B cell (primary cell): ENCODE measurements at regions not wholly inside any gene's neighbourhood (a gene's known extent, or its start where the extent isn't known, plus 50 kb on each side); places are given as distances from the start of the nearest gene placed in this dataset.

Experiments used
- EZH2 ChIP-seq: IDR thresholded peaks from 2 replicates; pipeline ENCODE4 v1.6.1; 2012; ENCODE audit warnings: borderline replicate concordance, low read depth, mild to moderate bottlenecking, moderate library complexity, low read length; ENCODE audit not compliant: insufficient read depth, poor library complexity, severe bottlenecking
- TF ChIP-seq, protein P1 (sequence below): fragments of 200-600 bp; IDR thresholded peaks from one replicate; pipeline ENCODE4 v1.8.0; 2022; ENCODE audit warnings: antibody characterized with exemption, mild to moderate bottlenecking

GRCh38 chr16:72568502-72568901, 396.5 kb upstream of the PMFBP1 start:
- TF ChIP-seq, protein P1, sequence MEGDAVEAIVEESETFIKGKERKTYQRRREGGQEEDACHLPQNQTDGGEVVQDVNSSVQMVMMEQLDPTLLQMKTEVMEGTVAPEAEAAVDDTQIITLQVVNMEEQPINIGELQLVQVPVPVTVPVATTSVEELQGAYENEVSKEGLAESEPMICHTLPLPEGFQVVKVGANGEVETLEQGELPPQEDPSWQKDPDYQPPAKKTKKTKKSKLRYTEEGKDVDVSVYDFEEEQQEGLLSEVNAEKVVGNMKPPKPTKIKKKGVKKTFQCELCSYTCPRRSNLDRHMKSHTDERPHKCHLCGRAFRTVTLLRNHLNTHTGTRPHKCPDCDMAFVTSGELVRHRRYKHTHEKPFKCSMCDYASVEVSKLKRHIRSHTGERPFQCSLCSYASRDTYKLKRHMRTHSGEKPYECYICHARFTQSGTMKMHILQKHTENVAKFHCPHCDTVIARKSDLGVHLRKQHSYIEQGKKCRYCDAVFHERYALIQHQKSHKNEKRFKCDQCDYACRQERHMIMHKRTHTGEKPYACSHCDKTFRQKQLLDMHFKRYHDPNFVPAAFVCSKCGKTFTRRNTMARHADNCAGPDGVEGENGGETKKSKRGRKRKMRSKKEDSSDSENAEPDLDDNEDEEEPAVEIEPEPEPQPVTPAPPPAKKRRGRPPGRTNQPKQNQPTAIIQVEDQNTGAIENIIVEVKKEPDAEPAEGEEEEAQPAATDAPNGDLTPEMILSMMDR = no peak
- no peak for TF ChIP-seq EZH2
